DOHH2 (cell line): ENCODE measurements at regions not wholly inside any gene's neighbourhood (a gene's known extent, or its start where the extent isn't known, plus 50 kb on each side); places are given as distances from the start of the nearest gene placed in this dataset.

Experiments
- H3F3A ChIP-seq: fragments of 200-600 bp; sonication (generic), shearing (Covaris generic); 2 replicates; pipeline ENCODE4 v1.6.0; 2016; ENCODE audit warnings: antibody characterized with exemption, mild to moderate bottlenecking; ENCODE audit not compliant: control insufficient read depth, insufficient read depth
- H3K27ac ChIP-seq: fragments of 200-600 bp; sonication (generic); 2 replicates; pipeline ENCODE4 v1.5.1; 2014; ENCODE audit warnings: low read depth, mild to moderate bottlenecking, low read length, moderate library complexity
- H3K27me3 ChIP-seq: fragments of 200-600 bp; sonication (generic); 2 replicates; pipeline ENCODE4 v1.6.1; 2014; ENCODE audit warnings: mild to moderate bottlenecking, low read length, mixed read lengths; ENCODE audit not compliant: control insufficient read depth
- H3K36me3 ChIP-seq: fragments of 200-600 bp; sonication (generic); 2 replicates; pipeline ENCODE4 v1.6.1; 2014; ENCODE audit warnings: mild to moderate bottlenecking, low read length, moderate library complexity, mixed read lengths; ENCODE audit not compliant: control insufficient read depth
- H3K4me1 ChIP-seq: fragments of 200-600 bp; sonication (generic); 2 replicates; pipeline ENCODE4 v1.6.1; 2014; ENCODE audit warnings: mild to moderate bottlenecking, low read length, mixed read lengths; ENCODE audit not compliant: control insufficient read depth
- H3K4me2 ChIP-seq: fragments of 200-600 bp; sonication (generic); 2 replicates; pipeline ENCODE4 v1.6.0; 2014; ENCODE audit warnings: mild to moderate bottlenecking, low read length, moderate library complexity
- H3K4me3 ChIP-seq: fragments of 200-600 bp; sonication (generic); 2 replicates; pipeline ENCODE4 v1.5.1; 2014; ENCODE audit warnings: mild to moderate bottlenecking, low read length, mixed read lengths
- H3K79me2 ChIP-seq: fragments of 200-600 bp; sonication (generic); 2 replicates; pipeline ENCODE4 v1.6.1; 2014; ENCODE audit warnings: mild to moderate bottlenecking, low read length, mixed read lengths; ENCODE audit not compliant: control insufficient read depth
- H3K9me2 ChIP-seq: fragments of 200-600 bp; sonication (generic); replicated peaks from 2 replicates; pipeline ENCODE4 v1.6.1; 2014; ENCODE audit warnings: mild to moderate bottlenecking, low read length, mixed read lengths; ENCODE audit not compliant: control insufficient read depth
- H3K9me3 ChIP-seq: fragments of 200-600 bp; sonication (generic); 2 replicates; pipeline ENCODE4 v1.6.1; 2014; ENCODE audit warnings: antibody characterized with exemption, low read length, mixed read lengths; ENCODE audit not compliant: control insufficient read depth, insufficient read depth
- H4K20me1 ChIP-seq: fragments of 200-600 bp; sonication (generic); 2 replicates; pipeline ENCODE4 v1.6.0; 2014; ENCODE audit warnings: low read depth, mild to moderate bottlenecking, antibody characterized with exemption, low read length, moderate library complexity; ENCODE audit not compliant: control insufficient read depth, insufficient read depth
- EZH2phosphoT487 ChIP-seq: fragments of 200-600 bp; sonication (generic); IDR thresholded peaks from 2 replicates; pipeline ENCODE4 v1.6.1; 2017; ENCODE audit warnings: borderline replicate concordance, mild to moderate bottlenecking, antibody characterized with exemption, low read length, moderate library complexity, mixed read lengths
- TF ChIP-seq, protein P1 (sequence below): fragments of 200-600 bp; sonication (generic); IDR thresholded peaks from one replicate; pipeline ENCODE4 v1.5.1; 2014; ENCODE audit warnings: antibody characterized with exemption, mild to moderate bottlenecking, low read depth, low read length; ENCODE audit not compliant: poor library complexity, severe bottlenecking

DNA sequence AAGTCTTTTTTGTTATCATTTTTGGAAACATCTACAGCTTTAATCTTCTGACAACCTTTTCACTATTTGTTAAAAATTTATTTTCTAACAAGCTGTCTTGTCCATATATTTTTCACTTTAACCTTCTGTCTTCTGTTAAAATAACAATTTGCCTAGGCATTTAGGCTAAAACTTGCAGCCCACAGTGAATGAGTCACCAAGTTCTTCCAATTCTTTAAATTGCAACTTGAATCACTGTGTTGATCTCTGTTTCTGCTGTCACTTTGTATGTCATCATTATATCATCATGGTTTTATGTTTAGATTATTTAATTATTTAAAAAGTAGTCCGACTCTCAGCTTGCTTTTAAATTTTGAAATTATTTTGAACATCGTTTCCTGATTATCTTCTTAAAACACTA, 473.8 kb upstream of the PTPRD start:
- Histone ChIP-seq H3K36me3 (no peaks in the 10 kb centered on the region), H3K4me1 (no peaks in the 10 kb centered on the region), H3K79me2 (no peaks in the 10 kb centered on the region), H3K9me2 (no peaks in the 10 kb centered on the region), H3K9me3 (no peaks in the 10 kb centered on the region), H4K20me1 (no peaks in the 10 kb centered on the region), H3F3A (no peaks in the 10 kb centered on the region), H3K27ac (no peak overlapping the region), H3K4me3 (no peak overlapping the region), H3K27me3 (no peaks in the 10 kb centered on the region), H3K4me2 (no peak overlapping the region)
- TF ChIP-seq, protein P1, sequence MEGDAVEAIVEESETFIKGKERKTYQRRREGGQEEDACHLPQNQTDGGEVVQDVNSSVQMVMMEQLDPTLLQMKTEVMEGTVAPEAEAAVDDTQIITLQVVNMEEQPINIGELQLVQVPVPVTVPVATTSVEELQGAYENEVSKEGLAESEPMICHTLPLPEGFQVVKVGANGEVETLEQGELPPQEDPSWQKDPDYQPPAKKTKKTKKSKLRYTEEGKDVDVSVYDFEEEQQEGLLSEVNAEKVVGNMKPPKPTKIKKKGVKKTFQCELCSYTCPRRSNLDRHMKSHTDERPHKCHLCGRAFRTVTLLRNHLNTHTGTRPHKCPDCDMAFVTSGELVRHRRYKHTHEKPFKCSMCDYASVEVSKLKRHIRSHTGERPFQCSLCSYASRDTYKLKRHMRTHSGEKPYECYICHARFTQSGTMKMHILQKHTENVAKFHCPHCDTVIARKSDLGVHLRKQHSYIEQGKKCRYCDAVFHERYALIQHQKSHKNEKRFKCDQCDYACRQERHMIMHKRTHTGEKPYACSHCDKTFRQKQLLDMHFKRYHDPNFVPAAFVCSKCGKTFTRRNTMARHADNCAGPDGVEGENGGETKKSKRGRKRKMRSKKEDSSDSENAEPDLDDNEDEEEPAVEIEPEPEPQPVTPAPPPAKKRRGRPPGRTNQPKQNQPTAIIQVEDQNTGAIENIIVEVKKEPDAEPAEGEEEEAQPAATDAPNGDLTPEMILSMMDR = no peak
- TF ChIP-seq EZH2phosphoT487 = no peak

- Histone ChIP-seq H3K4me1 (no peaks in the 10 kb centered on the region), H3K4me2 (no peak overlapping the region), H3K79me2 (no peaks in the 10 kb centered on the region), H4K20me1 (no peaks in the 10 kb centered on the region), H3K9me2 (no peaks in the 10 kb centered on the region), H3K27me3 (no peaks in the 10 kb centered on the region), H3K36me3 (no peaks in the 10 kb centered on the region), H3K9me3 (no peaks in the 10 kb centered on the region), H3F3A (no peaks in the 10 kb centered on the region), H3K4me3 (no peak overlapping the region), H3K27ac (no peak overlapping the region)
- no peak for TF ChIP-seq EZH2phosphoT487
- TF ChIP-seq, protein P1 = no peak
Measured at GRCh38 chr9:11088821-11089374, 476.1 kb upstream of the PTPRD start.

GRCh38 chr9:11092974-11093373, 480.2 kb upstream of the PTPRD start:
- TF ChIP-seq, protein P1 = no peak
- TF ChIP-seq EZH2phosphoT487 = no peak
- H3K9me3 ChIP-seq = no peaks in the 10 kb centered on the region; the same call in 1 of the 2 replicates
- no peaks in the 10 kb centered on the region for H4K20me1 ChIP-seq
- no peaks in the 10 kb centered on the region for H3K36me3 ChIP-seq
- H3K4me1 ChIP-seq = no peaks in the 10 kb centered on the region
- H3K4me3 ChIP-seq = no peak overlapping the region
- no peaks in the 10 kb centered on the region for H3F3A ChIP-seq
- no peak overlapping the region for H3K4me2 ChIP-seq
- no peak overlapping the region for H3K27ac ChIP-seq
- H3K9me2 ChIP-seq = no peaks in the 10 kb centered on the region
- no peaks in the 10 kb centered on the region for H3K27me3 ChIP-seq
- no peaks in the 10 kb centered on the region for H3K79me2 ChIP-seq
